IPS DF 19.7 (cell line): ENCODE measurements at regions not wholly inside any gene's neighbourhood (a gene's known extent, or its start where the extent isn't known, plus 50 kb on each side); places are given as distances from the start of the nearest gene placed in this dataset.
"Not testable (repeated sequence)": the region's sequence is repeated elsewhere in the genome, so short reads cannot be mapped to it uniquely, and the experiment has no call there.

Source experiments
- DNase-seq: peaks from one replicate; pipeline ENCODE4 v3.0.0-alpha.2; 2013; ENCODE audit warnings: low read depth, low spot score

- no peak for DNase-seq
Measured at GRCh38 chr20:43837856-43838702, 76.6 kb upstream of the TOX2 start.

GRCh38 chr20:43836790-43837189 is 77.9 kb upstream of the TOX2 start:
- no peak for DNase-seq

GRCh38 chr20:43835944-43836508 is 78.6 kb upstream of the TOX2 start:
- no peak for DNase-seq

- DNase-seq: no peak
Measured at GRCh38 chr20:43833511-43834395, 80.9 kb upstream of the TOX2 start.

GRCh38 chr20:43832961-43833360 is 81.7 kb upstream of the TOX2 start:
- DNase-seq: no peak

- DNase-seq: no peak
Measured at GRCh38 chr20:43832096-43832816, 82.4 kb upstream of the TOX2 start.

GRCh38 chr20:43831481-43832065 is 83.1 kb upstream of the TOX2 start:
- DNase-seq: no peak

GRCh38 chr20:43830883-43831282 is 83.8 kb upstream of the TOX2 start:
- no peak for DNase-seq

GRCh38 chr20:43829951-43830690 is 84.5 kb upstream of the TOX2 start:
- DNase-seq: no peak

GRCh38 chr20:43827940-43828562 is 86.6 kb upstream of the TOX2 start:
- no peak for DNase-seq

GRCh38 chr20:43826943-43827342 is 87.7 kb upstream of the TOX2 start:
- not testable (repeated sequence) for DNase-seq

- DNase-seq: no peak
Measured at GRCh38 chr20:43825581-43825980, 89.1 kb upstream of the TOX2 start.

- DNase-seq: no peak
Measured at GRCh38 chr20:43825051-43825402, 89.6 kb upstream of the TOX2 start.

- peak; percentile 15 for DNase-seq
Measured at GRCh38 chr20:43824309-43825050, 90.2 kb upstream of the TOX2 start.

- no peak for DNase-seq
Measured at GRCh38 chr20:43821795-43822194, 92.9 kb upstream of the TOX2 start.

GRCh38 chr20:43820731-43821330 is 93.8 kb upstream of the TOX2 start:
- no peak for DNase-seq

- no peak for DNase-seq
Measured at GRCh38 chr20:43812216-43812615, 85.4 kb upstream of the GTSF1L start.

- DNase-seq: no peak
Measured at GRCh38 chr20:43809206-43809819, 82.5 kb upstream of the GTSF1L start.

- no peak for DNase-seq
Measured at GRCh38 chr20:43804781-43805180, 78.0 kb upstream of the GTSF1L start.
